Ovary (tissue), 7 donors: ENCODE measurements at regions not wholly inside any gene's neighbourhood (a gene's known extent, or its start where the extent isn't known, plus 50 kb on each side); places are given as distances from the start of the nearest gene placed in this dataset.

ENCODE experiments used
- DNase-seq, 5 donors: peaks; one replicate each; pipeline ENCODE4 v3.0.0-alpha.2; 2019 to 2020
- H3K27ac ChIP-seq, 2 donors: fragments of 200-600 bp; one replicate each; pipeline versions ENCODE4 v1.5.1 to v1.8.0; 2019 to 2022
- H3K27me3 ChIP-seq: fragments of 200-600 bp; one replicate; pipeline ENCODE4 v1.8.0; 2022
- H3K36me3 ChIP-seq: fragments of 200-600 bp; sonication (generic); one replicate; pipeline ENCODE4 v1.5.1; 2019
- H3K4me1 ChIP-seq: one replicate; pipeline ENCODE4 v1.8.1; 2013; ENCODE audit warnings: mild to moderate bottlenecking, moderate library complexity; ENCODE audit not compliant: insufficient read depth
- H3K4me3 ChIP-seq: fragments of 200-600 bp; sonication (generic); one replicate; pipeline ENCODE4 v1.5.1; 2017
- H3K9me3 ChIP-seq, 2 donors: fragments of 200-600 bp in 1 of 2; sonication (generic) in 1 of 2; one replicate each; pipeline versions ENCODE4 v1.5.1 to v1.8.1; 2013 to 2019; ENCODE audit warnings: mild to moderate bottlenecking in 1 of 2, moderate library complexity in 1 of 2
- CTCF ChIP-seq, 3 donors: fragments of 450-650 bp in 2 of 3; fragments of 200-600 bp in 1 of 3; IDR thresholded peaks; one replicate each; pipeline versions ENCODE4 v1.5.1 to v1.8.0; 2016 to 2022; ENCODE audit warnings: antibody characterized with exemption in 3 of 3, mild to moderate bottlenecking in 1 of 3
- EP300 ChIP-seq: sonication (generic); formaldehyde crosslinking; IDR thresholded peaks from one replicate; pipeline ENCODE4 v1.6.1; 2017; ENCODE audit warnings: antibody characterized with exemption
- POLR2A ChIP-seq: fragments of 450-650 bp; IDR thresholded peaks from one replicate; pipeline ENCODE4 v1.6.1; 2017; ENCODE audit warnings: antibody characterized with exemption, mild to moderate bottlenecking, moderate library complexity
- WGBS, 3 donors: extraction: QIAGEN DNeasy Blood & Tissue Kit in 1 of 3; methylation state at CpG; one replicate each; pipeline versions ENCODE4 v1.1.5 to v1.1.7; 2013 to 2017; 5-methylcytosine and 5-hydroxymethylcytosine counted together
- intact Hi-C, 4 donors: fragments of 100-400 bp; cut with DNase I; formaldehyde crosslinking; loops; one replicate each; pipeline versions ENCODE4 v1.11.0 to v1.15.1; 2022 to 2023
- donor health status: DM: no; HTN: no; CAD: no; lungs with moderate emphysema.
- donor health status: DM: no; HTN: no; CAD: no.
- donor health status: Bipolar disorder and iron deficiency.
- donor health status: DM: no; HTN: no; CAD: no.
- donor health status: DM: yes; HTN: yes; CAD: no.

DNA sequence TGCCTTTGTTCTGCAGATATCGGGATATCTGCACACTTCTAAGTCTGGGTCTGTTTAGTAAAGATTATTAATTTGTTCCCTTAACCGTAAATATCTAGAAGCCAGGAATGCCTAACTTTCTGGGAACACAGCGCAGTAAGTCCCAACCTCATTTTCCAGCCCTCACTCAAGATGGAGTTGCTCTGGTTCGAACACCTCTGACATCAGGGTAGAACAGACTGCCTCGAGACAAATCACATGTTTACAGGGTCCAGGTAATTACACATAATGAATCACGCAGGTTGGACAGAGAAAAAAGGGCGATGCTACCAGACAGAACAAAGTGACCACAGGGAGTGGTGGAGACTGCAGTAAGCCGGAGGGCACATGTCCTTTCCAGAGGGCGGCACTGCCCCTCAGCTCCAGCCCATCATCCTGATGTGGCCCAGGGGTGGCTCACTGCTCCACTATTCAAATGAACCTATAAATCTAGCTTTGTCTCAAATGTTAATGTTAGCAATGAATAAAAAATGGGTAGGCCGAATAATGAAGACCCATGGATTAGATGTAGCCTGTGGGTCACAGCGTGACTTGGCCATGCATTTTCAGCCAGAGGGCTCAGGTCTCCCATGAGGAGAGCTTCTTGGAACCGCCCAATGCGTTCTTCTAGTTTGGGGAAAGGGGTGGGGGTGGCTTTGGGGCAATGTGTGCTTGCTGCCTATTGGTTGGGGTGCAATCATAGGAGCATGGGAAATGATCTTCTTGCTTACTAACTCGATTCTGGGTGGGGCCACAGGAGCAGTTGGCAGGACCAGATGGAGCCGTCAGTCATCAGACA is 159.0 kb upstream of the SFSWAP start:
- Histone ChIP-seq H3K4me3 (no peak overlapping the region), H3K27me3 (no peaks in the 10 kb centered on the region), H3K36me3 (no peaks in the 10 kb centered on the region), H3K27ac (no peak overlapping the region), H3K9me3 (no peaks in the 10 kb centered on the region), H3K4me1 (no peaks in the 10 kb centered on the region)
- no peak for TF ChIP-seq POLR2A
- no peak for TF ChIP-seq CTCF (IDR thresholded peaks at IDR 0.05)
- TF ChIP-seq EP300, result no peak
- no peak for DNase-seq
- intact Hi-C loops, result no loop called here
- 84 to 89% (median 85%) methylated on average over 15 of the region's 15 CpGs for WGBS, 3 donors

DNA sequence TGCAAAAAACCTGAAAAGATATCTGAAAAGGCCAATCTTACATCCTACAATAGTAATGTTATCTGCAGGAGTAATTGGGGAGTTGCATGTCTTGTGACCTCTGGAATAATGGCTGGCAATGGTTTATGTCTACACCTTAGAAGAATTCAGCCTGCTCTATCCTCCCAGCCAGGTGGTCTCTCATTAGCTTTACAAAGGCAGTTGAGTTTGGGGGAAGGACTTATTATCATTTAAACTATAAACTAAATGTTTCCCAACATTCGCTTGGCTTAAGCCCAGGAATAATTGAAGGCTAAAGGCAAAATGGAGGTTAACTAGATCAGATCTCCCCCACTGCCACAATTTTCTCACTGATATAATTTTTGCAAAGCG is 158.4 kb upstream of the SFSWAP start:
- no peaks in the 10 kb centered on the region for H3K27me3 ChIP-seq
- 65 to 76% (median 66%) methylated on average over 2 of the region's 2 CpGs for WGBS, 3 donors

GRCh38 chr12:131553096-131553777 is 157.7 kb upstream of the SFSWAP start:
- H3K27me3 ChIP-seq, result no peaks in the 10 kb centered on the region
- no peak for DNase-seq
- no peaks in the 10 kb centered on the region for H3K9me3 ChIP-seq
- intact Hi-C loops, result no loop called here
- no peaks in the 10 kb centered on the region for H3K4me1 ChIP-seq
- no peak overlapping the region for H3K27ac ChIP-seq
- no peak for TF ChIP-seq POLR2A
- TF ChIP-seq CTCF (IDR thresholded peaks at IDR 0.05), result no peak
- TF ChIP-seq EP300, result no peak
- no peaks in the 10 kb centered on the region for H3K36me3 ChIP-seq
- H3K4me3 ChIP-seq, result no peak overlapping the region
- 78 to 89% (median 84%) methylated on average over 6 of the region's 6 CpGs for WGBS, 3 donors

More for the DNA sequence above, 158.4 kb upstream of the SFSWAP start:
- intact Hi-C loops, result no loop called here
- TF ChIP-seq CTCF (IDR thresholded peaks at IDR 0.05), result no peak
- no peak for TF ChIP-seq POLR2A
- TF ChIP-seq EP300, result no peak
- no peaks in the 10 kb centered on the region for H3K36me3 ChIP-seq
- no peak for DNase-seq
- H3K4me1 ChIP-seq, result no peaks in the 10 kb centered on the region
- no peak overlapping the region for H3K4me3 ChIP-seq
- H3K9me3 ChIP-seq, result no peaks in the 10 kb centered on the region
- H3K27ac ChIP-seq, result no peak overlapping the region

DNA sequence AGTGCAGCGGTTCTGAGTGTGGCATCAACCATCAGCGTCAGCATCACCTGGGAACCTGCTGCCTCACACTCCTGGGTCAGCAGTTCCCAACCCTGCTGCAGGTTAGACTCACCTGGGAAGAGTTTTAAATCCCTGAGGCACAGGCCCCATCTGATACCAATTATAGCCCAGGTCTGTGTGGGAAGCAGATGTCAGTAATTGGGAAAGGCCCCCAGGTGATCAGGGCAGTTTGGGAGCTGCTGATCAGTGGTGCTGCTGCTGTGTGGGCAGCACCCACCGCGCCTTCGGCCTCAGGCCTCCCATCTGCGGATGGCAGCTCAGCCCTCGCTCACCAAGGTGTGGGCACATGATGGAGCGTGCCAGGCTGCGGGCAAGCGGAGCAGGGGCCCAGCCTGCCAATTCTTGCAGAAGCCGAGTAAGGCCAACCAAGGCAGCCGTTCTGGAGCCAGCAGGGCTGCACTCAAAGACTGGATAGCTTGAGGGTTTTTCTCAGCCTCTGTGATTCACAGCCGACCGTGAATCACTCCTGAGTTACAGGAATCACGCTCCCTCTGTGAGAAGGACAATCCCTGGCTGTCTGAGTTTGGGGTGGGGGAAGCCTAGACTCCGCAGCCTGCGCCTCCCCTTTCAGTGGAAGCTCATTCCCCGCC is 155.6 kb upstream of the SFSWAP start:
- H3K27ac ChIP-seq, result no peak overlapping the region
- H3K9me3 ChIP-seq, result no peaks in the 10 kb centered on the region
- no peaks in the 10 kb centered on the region for H3K27me3 ChIP-seq
- intact Hi-C loops, result no loop called here
- no peak for DNase-seq
- H3K36me3 ChIP-seq, result no peaks in the 10 kb centered on the region
- no peaks in the 10 kb centered on the region for H3K4me1 ChIP-seq
- TF ChIP-seq POLR2A (no peak), CTCF (IDR thresholded peaks at IDR 0.05) (no peak), EP300 (no peak)
- 65 to 77% (median 74%) methylated on average over 17 to 18 of the region's 18 CpGs for WGBS, 3 donors
- H3K4me3 ChIP-seq, result no peak overlapping the region
